ENCODE measurements at regions not wholly inside any gene's neighbourhood (a gene's known extent, or its start where the extent isn't known, plus 50 kb on each side); places are given as distances from the start of the nearest gene placed in this dataset.

DNA sequence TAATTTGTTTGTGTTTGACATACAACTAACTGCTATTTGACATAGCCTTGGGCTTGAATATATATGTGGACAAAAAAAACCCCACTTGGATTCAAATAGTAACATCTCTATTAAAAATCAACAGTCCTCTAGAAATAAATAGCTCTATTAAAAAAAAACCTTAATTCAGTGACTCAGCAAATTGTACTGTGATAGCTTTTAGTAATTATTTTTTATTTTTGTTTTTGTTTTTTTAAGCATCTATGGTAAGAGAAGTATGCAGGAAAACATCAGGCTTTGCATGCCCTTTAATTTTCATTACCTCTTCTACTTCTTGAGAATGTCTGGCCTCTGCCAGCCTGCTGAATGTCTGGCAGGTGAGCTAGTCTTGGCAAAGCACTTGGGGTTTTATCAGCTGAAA lies 300.7 kb downstream of the NPR3 start:
- TF ChIP-seq, protein P1, sequence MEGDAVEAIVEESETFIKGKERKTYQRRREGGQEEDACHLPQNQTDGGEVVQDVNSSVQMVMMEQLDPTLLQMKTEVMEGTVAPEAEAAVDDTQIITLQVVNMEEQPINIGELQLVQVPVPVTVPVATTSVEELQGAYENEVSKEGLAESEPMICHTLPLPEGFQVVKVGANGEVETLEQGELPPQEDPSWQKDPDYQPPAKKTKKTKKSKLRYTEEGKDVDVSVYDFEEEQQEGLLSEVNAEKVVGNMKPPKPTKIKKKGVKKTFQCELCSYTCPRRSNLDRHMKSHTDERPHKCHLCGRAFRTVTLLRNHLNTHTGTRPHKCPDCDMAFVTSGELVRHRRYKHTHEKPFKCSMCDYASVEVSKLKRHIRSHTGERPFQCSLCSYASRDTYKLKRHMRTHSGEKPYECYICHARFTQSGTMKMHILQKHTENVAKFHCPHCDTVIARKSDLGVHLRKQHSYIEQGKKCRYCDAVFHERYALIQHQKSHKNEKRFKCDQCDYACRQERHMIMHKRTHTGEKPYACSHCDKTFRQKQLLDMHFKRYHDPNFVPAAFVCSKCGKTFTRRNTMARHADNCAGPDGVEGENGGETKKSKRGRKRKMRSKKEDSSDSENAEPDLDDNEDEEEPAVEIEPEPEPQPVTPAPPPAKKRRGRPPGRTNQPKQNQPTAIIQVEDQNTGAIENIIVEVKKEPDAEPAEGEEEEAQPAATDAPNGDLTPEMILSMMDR (IDR thresholded peaks at IDR 0.05 in 4 of 5, conservative IDR thresholded peaks at IDR 0.05 in 1 of 5), result no peak
- no peak for TF ChIP-seq POLR2A (IDR thresholded peaks at IDR 0.05)
